Stimulated activated CD8-positive, alpha-beta memory T cell treated with anti-CD3 and anti-CD28 coated beads, Interleukin-4, amount 100 ng/mL, for 1 hour (primary cell): ENCODE measurements at regions not wholly inside any gene's neighbourhood (a gene's known extent, or its start where the extent isn't known, plus 50 kb on each side); places are given as distances from the start of the nearest gene placed in this dataset.

Experiments used
- DNase-seq, 2 donors: peaks; one replicate each; pipeline ENCODE4 v3.0.0-alpha.2; 2020; ENCODE audit warnings: low read depth in 2 of 2, low spot score in 1 of 2

GRCh38 chr6:134866563-134866962, 83.3 kb downstream of the ALDH8A1 start:
- DNase-seq: no peak

DNA sequence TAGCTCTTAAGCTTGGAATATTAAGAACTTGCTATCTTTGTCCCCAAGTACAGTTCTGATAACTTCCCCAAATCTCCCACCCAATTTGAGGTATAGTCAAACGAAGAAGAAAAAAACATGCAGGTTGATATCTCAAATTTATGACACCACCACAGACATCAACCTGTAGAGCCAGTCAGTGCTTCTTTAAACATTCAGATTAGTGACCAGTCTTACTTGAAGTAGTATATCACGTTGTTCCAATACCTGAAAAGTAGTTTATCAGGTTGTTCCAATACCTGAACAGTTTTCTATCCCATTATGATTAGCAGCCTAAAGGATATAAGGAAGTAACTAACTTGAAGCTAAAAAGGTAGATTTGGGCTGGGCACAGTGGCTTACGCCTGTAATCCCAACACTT, 85.3 kb downstream of the ALDH8A1 start:
- no peak for DNase-seq

- no peak for DNase-seq
These were observed 86.0 kb downstream of the ALDH8A1 start for GRCh38 chr6:134863763-134864510.

DNA sequence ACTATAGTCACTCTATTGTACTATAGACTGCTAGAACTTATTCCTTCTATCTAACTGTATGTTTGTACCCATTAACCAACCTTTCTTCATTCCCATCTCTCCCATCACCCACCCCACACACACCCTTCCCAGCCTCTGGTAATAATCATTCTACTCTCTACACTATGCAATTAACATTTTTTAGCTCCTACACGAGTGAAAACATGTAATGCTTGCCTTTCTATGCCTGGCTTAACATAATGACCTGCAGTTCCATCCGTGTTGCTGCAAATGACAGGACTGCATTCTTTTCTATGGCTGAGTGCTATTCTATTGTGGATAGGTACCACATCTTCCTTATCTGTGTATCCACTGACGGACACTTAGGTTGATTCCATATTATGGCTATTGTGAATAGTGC, 95.5 kb downstream of the ALDH8A1 start:
- no peak for DNase-seq

GRCh38 chr6:134853111-134854055, 96.5 kb downstream of the ALDH8A1 start:
- DNase-seq: no peak

GRCh38 chr6:134851548-134851947, 98.4 kb downstream of the ALDH8A1 start:
- DNase-seq: no peak

GRCh38 chr6:134850721-134851305, 99.1 kb downstream of the ALDH8A1 start:
- no peak for DNase-seq

GRCh38 chr6:134849920-134850447, 99.9 kb downstream of the ALDH8A1 start:
- no peak for DNase-seq

DNA sequence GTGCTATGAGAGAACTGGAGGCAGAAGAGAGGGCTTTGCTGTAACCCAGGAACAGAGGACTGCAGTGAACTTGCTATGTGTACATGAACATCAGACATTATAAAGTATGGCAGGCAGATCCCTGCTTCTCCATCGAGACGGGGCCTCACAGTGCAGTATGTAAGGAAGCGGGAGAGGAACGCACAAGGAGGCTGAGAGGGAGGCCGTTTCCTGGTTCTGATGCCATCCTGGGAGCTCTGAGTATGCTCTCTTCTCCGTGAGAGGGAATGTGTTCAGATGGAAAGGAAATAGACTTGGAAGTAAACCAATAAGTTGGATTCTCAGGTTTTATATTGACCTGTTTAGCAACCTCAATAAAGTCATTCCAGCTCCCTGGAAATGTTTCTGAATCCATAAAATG, 101.8 kb downstream of the ALDH8A1 start:
- DNase-seq: no peak

DNA sequence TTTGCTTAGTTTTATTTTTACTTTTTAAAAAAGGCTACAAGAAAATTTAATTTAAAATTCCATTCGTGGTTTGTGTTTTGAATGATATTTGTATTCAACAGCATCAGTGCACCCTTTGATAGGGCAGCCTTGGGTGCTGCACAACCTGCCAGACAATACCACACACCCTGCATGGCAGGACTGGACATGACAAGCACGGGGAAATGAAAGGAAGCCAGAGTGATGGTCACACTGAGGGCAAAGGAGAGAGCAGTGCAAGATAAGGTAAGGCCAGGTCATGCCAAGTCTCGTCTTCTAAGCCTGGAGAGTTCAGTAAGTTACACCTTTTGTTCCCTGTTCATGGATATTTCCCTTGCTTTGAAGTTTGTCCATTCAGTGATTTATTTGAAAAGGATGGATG, 103.0 kb downstream of the ALDH8A1 start:
- no peak for DNase-seq

DNA sequence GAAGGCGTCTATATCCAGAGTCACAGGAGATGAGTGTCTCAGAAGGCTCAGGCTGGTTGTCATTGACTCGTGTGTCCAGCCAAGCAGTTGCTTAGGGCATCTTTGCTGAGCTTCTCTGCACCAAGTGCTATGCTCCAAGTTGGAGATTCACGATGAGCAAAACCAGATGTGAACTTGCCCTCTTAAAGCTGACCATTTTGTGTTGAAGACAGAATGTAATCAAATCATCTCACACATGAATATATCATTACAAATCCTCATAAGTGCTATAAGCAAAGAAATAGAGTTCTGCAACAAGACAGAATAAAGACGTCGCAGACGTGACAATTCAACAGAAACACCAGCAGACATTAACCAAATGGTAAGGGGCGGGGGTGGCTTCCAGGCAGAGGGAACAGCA, 103.9 kb downstream of the ALDH8A1 start:
- DNase-seq: no peak

DNA sequence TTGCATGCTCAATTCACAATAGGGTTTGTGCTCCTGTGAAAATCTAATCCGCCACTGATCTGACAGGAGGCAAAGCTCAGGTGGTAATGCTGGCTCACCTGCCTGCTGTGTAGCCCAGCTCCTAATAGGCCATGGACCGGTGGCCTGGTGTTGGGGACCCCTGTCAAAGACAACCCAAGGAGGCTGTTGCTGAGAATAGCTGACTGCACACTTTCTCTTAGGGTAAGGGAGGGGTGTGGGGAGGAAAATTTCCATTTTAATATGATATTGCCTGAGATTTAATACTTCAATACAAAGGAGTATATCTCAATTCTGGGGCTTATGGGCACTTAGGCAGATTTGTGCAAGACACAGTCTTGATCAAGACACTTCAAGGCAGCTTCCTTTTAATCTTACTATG, 105.8 kb downstream of the ALDH8A1 start:
- no peak for DNase-seq

DNA sequence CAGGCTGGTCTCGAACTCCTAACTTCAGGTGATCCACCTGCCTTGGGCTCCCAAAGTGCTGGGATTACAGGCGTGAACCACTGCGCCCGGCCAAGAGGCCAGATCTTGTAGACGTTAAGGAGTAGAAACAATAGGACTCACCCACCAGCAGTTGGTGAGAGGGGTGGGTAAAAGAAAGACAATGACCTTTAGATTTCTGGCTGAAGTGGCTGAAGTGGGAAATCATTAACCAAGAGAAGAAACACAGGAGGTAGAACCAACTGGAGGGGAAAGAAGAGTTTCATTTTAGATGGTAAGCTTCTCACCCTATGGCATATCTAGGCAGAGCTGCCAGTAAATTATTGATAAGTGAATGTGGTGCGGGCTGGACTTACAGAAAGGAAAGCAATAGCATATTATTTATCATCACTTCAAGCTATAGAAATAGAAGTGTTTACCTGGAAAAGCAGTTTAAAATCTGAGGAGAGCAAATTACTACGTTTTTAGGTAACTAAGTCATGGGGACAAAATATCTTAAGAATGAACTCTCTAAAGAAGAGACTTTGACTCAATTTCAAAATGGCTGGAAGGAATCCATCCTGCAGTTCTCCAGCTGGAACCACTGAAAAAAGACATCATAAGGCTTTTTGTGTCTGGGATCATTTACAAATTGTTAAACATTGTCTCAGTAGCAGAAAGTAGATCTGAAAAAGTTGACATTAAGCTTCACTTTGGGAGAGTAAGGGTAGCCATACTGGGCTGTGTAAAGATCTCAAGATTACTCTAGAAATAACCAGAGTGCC, 109.6 kb downstream of the ALDH8A1 start:
- no peak for DNase-seq

GRCh38 chr6:134835993-134836392, 113.9 kb downstream of the ALDH8A1 start:
- no peak for DNase-seq

GRCh38 chr6:134830940-134831339, 119.0 kb downstream of the ALDH8A1 start:
- no peak for DNase-seq

- DNase-seq: no peak
These were observed 119.7 kb downstream of the ALDH8A1 start for GRCh38 chr6:134830194-134830593.

DNA sequence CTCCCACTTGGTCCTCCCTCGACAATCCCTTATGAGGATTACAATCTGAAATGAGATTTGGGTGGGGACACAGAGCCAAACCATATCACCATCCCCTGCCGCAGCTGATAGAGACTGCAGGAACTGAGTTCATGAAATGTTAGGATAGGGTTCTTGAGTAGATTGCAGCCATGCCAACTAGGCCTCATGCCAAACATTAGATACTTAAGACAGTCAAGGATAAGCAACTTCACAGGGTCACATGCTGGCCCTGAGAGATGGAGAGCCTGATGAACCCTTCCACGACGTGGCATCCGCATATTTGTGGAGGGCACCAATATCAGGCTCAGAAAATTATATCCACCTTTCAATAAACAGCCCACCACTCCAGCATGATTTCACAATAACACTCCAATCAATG, 121.3 kb downstream of the ALDH8A1 start:
- DNase-seq: no peak

DNA sequence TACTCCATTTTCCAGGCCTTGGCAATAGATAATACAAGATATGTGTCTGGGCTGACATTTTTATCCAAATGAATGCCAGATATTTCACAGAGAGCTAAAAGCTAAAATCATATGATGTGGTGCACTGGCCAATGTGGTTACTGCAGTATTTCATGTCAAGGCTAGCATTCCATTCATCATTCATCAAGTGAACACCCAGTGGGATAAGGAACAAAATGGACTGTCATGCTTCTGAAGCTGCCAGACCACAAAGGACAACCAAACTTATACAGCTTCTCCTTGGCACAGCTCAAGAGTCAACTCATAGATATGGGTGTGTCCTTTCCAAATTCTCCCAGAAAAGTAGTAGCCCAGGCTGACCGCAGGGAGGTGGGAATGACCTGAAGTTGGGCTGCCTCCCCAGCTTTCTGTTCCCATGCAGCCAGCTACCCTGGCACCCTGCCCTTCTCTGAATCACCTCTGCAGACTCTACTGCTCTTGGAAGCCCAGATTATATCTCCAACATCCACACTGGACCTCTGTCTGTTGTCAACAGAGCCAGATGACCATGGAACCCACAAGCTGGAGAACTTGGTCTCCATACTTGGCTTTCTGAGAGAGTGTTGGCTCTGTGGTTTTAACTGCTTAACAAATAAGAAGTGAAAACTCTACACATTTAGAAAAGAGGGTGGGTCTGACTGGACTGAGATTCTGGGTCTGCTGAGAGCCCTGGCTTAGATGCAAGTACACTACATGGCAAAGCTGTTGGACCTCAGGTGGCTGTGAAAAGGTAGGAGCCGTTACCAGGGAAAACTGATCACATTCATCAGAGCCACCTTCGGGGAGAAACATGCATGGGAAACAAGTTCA, 122.8 kb downstream of the ALDH8A1 start:
- DNase-seq: no peak

DNA sequence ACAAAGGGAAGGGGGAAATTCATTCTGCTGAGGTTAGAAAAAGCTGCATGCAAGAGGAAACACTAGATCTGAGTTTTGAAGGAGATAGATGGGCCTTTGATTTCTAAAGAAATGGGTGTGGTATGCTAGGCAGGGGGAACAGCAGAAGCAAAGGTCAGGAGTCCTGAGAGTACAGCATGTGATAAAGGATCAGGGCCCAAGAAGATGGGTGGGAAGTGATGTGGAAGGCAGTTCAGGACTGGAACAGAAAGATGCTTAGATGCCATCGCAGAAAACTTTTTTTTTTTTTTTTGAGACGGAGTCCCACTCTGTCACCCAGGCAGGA, 126.2 kb downstream of the ALDH8A1 start:
- DNase-seq: no peak
